ENCODE measurements at regions not wholly inside any gene's neighbourhood (a gene's known extent, or its start where the extent isn't known, plus 50 kb on each side); places are given as distances from the start of the nearest gene placed in this dataset.
"Not testable (repeated sequence)": the region's sequence is repeated elsewhere in the genome, so short reads cannot be mapped to it uniquely, and the experiment has no call there.

DNA sequence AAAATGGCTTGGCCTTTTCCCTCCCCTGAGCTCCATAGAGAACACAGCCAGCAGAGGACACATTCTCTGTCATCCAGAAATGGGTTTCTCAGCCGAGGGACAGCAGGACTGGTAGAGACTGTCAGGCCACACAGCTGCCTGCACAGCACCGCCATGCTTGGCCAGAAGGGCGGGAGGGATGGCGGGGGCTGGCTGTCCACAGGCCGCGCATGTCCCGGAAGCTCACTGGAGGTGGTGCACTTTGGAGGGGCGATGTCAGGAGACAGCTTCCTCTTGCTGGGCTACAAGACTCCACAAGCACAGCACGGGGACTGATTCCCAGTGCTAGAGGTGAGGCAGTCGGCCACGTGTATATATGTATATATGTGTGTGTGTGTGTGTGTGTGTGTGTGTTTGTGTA lies 125.3 kb downstream of the GOLGA6L4 start:
- H3K9ac ChIP-seq; H3K4me1 ChIP-seq (ENCODE audit: insufficient read depth); H2AFZ ChIP-seq; H3K79me2 ChIP-seq (ENCODE audit: insufficient read depth); H3K4me3 ChIP-seq; H3K9me3 ChIP-seq (ENCODE audit: low read depth); H3K36me3 ChIP-seq (ENCODE audit: low read depth); DNase-seq; H3K9me2 ChIP-seq (ENCODE audit: insufficient read depth); H3F3A ChIP-seq (ENCODE audit: insufficient read depth); H3K27me3 ChIP-seq (replicated peaks; ENCODE audit: insufficient read depth); H4K20me1 ChIP-seq (ENCODE audit: insufficient read depth); H3K27ac ChIP-seq; in situ Hi-C loops (cut with MboI); H3K4me2 ChIP-seq (ENCODE audit: unreplicated experiment): not testable (repeated sequence)
- 83 to 86% methylated on average over 2 to 3 of the region's 11 CpGs for WGBS, 2 experiments (ENCODE audit: low coverage in 1 of 2, low lambda C conversion rate in 2 of 2, missing lambda C conversion rate in 2 of 2)

DNA sequence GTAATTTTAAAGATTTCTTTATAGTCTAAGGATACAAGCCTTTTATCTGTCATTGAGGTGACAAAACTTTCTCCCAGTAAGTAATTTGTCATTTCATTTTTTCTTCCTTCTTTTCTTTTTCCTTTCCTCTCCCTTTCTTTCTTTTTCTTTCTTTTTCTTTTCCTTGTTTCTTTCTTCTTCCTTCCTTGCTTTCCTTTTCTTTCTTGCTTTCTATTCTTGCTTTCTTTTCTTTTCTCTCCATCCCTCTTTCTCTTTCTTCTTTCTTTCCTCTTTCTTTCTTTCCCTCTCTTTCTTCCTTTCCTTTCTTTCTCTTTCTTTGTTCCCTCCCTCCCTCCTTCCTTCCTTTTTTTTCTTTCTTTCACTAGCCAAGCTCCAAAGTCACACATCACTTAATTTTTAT lies 148.8 kb downstream of the GOLGA6L4 start:
- DNase-seq; H3K4me1 ChIP-seq (ENCODE audit: insufficient read depth); H3K79me2 ChIP-seq (ENCODE audit: insufficient read depth); H3K9me3 ChIP-seq (ENCODE audit: low read depth); H3K9me2 ChIP-seq (ENCODE audit: insufficient read depth); H3F3A ChIP-seq (ENCODE audit: insufficient read depth); H4K20me1 ChIP-seq (ENCODE audit: insufficient read depth); H3K27me3 ChIP-seq (replicated peaks; ENCODE audit: insufficient read depth); H2AFZ ChIP-seq; H3K36me3 ChIP-seq (ENCODE audit: low read depth); H3K4me3 ChIP-seq; H3K27ac ChIP-seq; H3K9ac ChIP-seq; H3K4me2 ChIP-seq (ENCODE audit: unreplicated experiment); in situ Hi-C loops (cut with MboI): not testable (repeated sequence)

DNA sequence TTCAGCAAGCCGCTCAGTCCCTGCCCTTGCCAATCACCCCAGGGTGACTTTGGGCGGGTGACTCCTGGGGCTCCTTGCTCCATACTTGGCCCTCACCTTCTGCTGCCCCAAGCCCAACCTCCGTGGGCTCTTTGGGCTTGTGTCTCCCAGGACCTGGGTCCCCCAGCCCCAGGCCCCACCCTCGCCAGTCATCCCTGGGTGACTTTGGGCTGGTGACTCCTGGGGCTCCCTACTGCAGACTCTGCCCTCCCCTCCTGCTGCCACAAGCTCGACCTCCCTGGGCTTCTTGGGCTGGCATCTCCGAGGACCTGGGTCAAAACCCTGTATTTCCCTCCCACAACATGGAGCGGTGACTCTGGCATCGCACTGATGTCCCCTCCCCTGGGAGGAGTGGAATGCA lies 151.5 kb downstream of the GOLGA6L4 start:
- H3F3A ChIP-seq (ENCODE audit: insufficient read depth): no peaks in the 10 kb centered on the region
- no peak for DNase-seq
- no peak overlapping the region for H3K9ac ChIP-seq
- no peaks in the 10 kb centered on the region for H4K20me1 ChIP-seq (ENCODE audit: insufficient read depth)
- peaks cover 8% of the 10 kb centered on the region; the same call in 1 of the 2 replicates for H3K27me3 ChIP-seq (replicated peaks; ENCODE audit: insufficient read depth)
- no peak overlapping the region for H3K4me2 ChIP-seq (ENCODE audit: unreplicated experiment)
- no peaks in the 10 kb centered on the region for H3K4me1 ChIP-seq (ENCODE audit: insufficient read depth)
- H3K36me3 ChIP-seq (ENCODE audit: low read depth): no peaks in the 10 kb centered on the region
- H3K27ac ChIP-seq: no peak overlapping the region
- H2AFZ ChIP-seq: no peak overlapping the region
- in situ Hi-C loops (cut with MboI): no loop called here
- H3K4me3 ChIP-seq: no peak overlapping the region
- H3K9me3 ChIP-seq (ENCODE audit: low read depth): no peaks in the 10 kb centered on the region
- no peaks in the 10 kb centered on the region for H3K9me2 ChIP-seq (ENCODE audit: insufficient read depth)
- H3K79me2 ChIP-seq (ENCODE audit: insufficient read depth): no peaks in the 10 kb centered on the region
- WGBS, 2 experiments (ENCODE audit: low coverage in 1 of 2, low lambda C conversion rate in 2 of 2, missing lambda C conversion rate in 2 of 2): 39 to 47% methylated on average over 5 to 8 of the region's 8 CpGs
- TF ChIP-seq EZH2phosphoT487 (IDR thresholded peaks at IDR 0.05; ENCODE audit: insufficient read depth, low read depth) (no peak), EZH2 (IDR thresholded peaks at IDR 0.05; ENCODE audit: insufficient read depth, poor library complexity, severe bottlenecking) (no peak)

GRCh38 chr15:84388201-84388600 lies 152.6 kb downstream of the GOLGA6L4 start:
- H3K27ac ChIP-seq; H3K36me3 ChIP-seq (ENCODE audit: low read depth); H3K9me3 ChIP-seq (ENCODE audit: low read depth); DNase-seq; H3F3A ChIP-seq (ENCODE audit: insufficient read depth); H3K4me1 ChIP-seq (ENCODE audit: insufficient read depth); H3K9me2 ChIP-seq (ENCODE audit: insufficient read depth); H3K4me3 ChIP-seq; H2AFZ ChIP-seq; H3K9ac ChIP-seq; in situ Hi-C loops (cut with MboI); H3K27me3 ChIP-seq (replicated peaks; ENCODE audit: insufficient read depth); H3K4me2 ChIP-seq (ENCODE audit: unreplicated experiment); H4K20me1 ChIP-seq (ENCODE audit: insufficient read depth); H3K79me2 ChIP-seq (ENCODE audit: insufficient read depth): not testable (repeated sequence)
- 73 to 81% methylated on average over 1 of the region's 1 CpG for WGBS, 2 experiments (ENCODE audit: low coverage in 1 of 2, low lambda C conversion rate in 2 of 2, missing lambda C conversion rate in 2 of 2)

GRCh38 chr15:84388638-84389037 lies 153.1 kb downstream of the GOLGA6L4 start:
- H4K20me1 ChIP-seq (ENCODE audit: insufficient read depth); H3K4me2 ChIP-seq (ENCODE audit: unreplicated experiment); H3K27me3 ChIP-seq (replicated peaks; ENCODE audit: insufficient read depth); H3F3A ChIP-seq (ENCODE audit: insufficient read depth); in situ Hi-C loops (cut with MboI); H2AFZ ChIP-seq; H3K9me2 ChIP-seq (ENCODE audit: insufficient read depth); H3K4me3 ChIP-seq; H3K79me2 ChIP-seq (ENCODE audit: insufficient read depth); H3K4me1 ChIP-seq (ENCODE audit: insufficient read depth); DNase-seq; H3K9ac ChIP-seq; H3K27ac ChIP-seq; H3K9me3 ChIP-seq (ENCODE audit: low read depth); H3K36me3 ChIP-seq (ENCODE audit: low read depth): not testable (repeated sequence)
- 65 to 82% methylated on average over 1 of the region's 2 CpGs for WGBS, 2 experiments (ENCODE audit: low coverage in 1 of 2, low lambda C conversion rate in 2 of 2, missing lambda C conversion rate in 2 of 2)

- H3K79me2 ChIP-seq (ENCODE audit: insufficient read depth); H3K9me2 ChIP-seq (ENCODE audit: insufficient read depth); DNase-seq; H3K4me2 ChIP-seq (ENCODE audit: unreplicated experiment); H3K27ac ChIP-seq; in situ Hi-C loops (cut with MboI); H3F3A ChIP-seq (ENCODE audit: insufficient read depth); H4K20me1 ChIP-seq (ENCODE audit: insufficient read depth); H3K9ac ChIP-seq; H2AFZ ChIP-seq; H3K4me3 ChIP-seq; H3K36me3 ChIP-seq (ENCODE audit: low read depth); H3K4me1 ChIP-seq (ENCODE audit: insufficient read depth); H3K27me3 ChIP-seq (replicated peaks; ENCODE audit: insufficient read depth); H3K9me3 ChIP-seq (ENCODE audit: low read depth): not testable (repeated sequence)
- 65 to 83% methylated on average over 3 to 4 of the region's 4 CpGs for WGBS, 2 experiments (ENCODE audit: low coverage in 1 of 2, low lambda C conversion rate in 2 of 2, missing lambda C conversion rate in 2 of 2)
Observed at GRCh38 chr15:84390324-84390723, 154.8 kb downstream of the GOLGA6L4 start.

All from GM23248 (cell line).